ES-I3 (cell line): ENCODE measurements at regions not wholly inside any gene's neighbourhood (a gene's known extent, or its start where the extent isn't known, plus 50 kb on each side); places are given as distances from the start of the nearest gene placed in this dataset.
"Not testable (repeated sequence)": the region's sequence is repeated elsewhere in the genome, so short reads cannot be mapped to it uniquely, and the experiment has no call there.

Source experiments
- H3K36me3 ChIP-seq: 2 replicates; pipeline ENCODE4 v1.6.1; 2013; ENCODE audit warnings: mild to moderate bottlenecking, low read length, control low read depth, moderate library complexity; ENCODE audit not compliant: insufficient read depth
- H3K4me1 ChIP-seq: 2 replicates; pipeline ENCODE4 v1.6.1; 2013; ENCODE audit warnings: mild to moderate bottlenecking, control low read depth, low read length; ENCODE audit not compliant: insufficient read depth
- H3K9ac ChIP-seq: 2 replicates; pipeline ENCODE4 v1.6.1; 2013; ENCODE audit warnings: low read depth, mild to moderate bottlenecking, low read length, moderate library complexity
- H3K9me3 ChIP-seq: 2 replicates; pipeline ENCODE4 v1.6.1; 2013; ENCODE audit warnings: mild to moderate bottlenecking, low read length, moderate library complexity; ENCODE audit not compliant: control insufficient read depth, insufficient read depth

DNA sequence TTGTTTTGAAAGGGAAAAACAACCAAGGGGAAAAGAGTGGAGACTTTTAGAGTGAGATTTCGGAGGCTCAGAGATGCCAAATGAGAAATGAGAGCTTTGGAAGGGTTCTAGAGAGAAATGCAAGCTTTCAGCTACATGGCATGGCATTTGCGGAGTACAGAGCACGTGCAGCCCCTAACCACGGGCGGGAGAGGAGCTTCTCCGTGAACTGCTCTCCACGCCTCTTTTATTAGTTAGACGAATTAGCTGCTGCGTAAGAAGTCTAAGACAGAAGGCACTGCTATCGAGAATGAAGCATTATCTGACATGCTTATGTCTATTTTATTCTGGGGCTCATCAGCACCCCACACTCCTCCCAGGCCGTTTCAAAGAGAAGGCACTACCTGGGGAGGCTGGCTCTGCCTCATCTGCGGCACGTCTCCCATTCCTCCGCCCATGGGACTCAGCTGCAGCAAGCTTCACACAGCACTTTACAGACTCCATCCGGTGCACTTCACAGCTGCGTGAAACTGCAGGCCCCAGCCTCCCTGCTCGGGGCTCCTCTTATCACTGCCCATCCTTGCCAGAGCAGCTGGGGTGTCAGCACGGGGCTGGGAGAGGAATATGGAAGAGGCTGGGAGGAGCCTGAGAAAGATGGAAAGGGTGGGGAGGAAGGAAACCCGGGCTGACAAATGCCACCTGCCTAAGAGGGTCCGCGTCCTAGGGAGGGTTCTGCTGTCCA lies 207.3 kb upstream of the APCDD1 start:
- Histone ChIP-seq H3K36me3 (no peaks in the 10 kb centered on the region), H3K9ac (no peak overlapping the region), H3K9me3 (no peaks in the 10 kb centered on the region), H3K4me1 (no peaks in the 10 kb centered on the region)

DNA sequence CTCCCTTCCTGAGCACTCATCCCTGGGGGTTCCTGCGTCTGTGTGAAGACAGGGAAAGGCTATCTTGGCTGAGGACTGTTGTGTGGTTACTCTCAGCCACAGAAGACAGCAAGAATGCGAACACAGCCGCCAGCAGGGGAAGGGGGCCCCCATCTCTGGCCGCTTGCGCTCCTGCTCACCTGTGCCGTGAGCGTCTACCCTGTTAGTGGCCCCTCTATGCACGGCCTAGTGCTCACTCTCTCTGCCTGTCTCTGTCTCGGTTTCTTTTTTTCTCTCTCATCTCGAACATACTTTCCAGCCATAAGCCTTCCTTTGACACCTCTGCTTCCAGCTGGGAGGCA lies 206.7 kb upstream of the APCDD1 start:
- H3K36me3 ChIP-seq: no peaks in the 10 kb centered on the region
- no peaks in the 10 kb centered on the region for H3K9me3 ChIP-seq
- no peak overlapping the region for H3K9ac ChIP-seq
- H3K4me1 ChIP-seq: no peaks in the 10 kb centered on the region

- H3K36me3 ChIP-seq: no peaks in the 10 kb centered on the region
- H3K9ac ChIP-seq: no peak overlapping the region
- no peaks in the 10 kb centered on the region for H3K9me3 ChIP-seq
- no peaks in the 10 kb centered on the region for H3K4me1 ChIP-seq
Measured at GRCh38 chr18:10248738-10249137, 205.7 kb upstream of the APCDD1 start.

DNA sequence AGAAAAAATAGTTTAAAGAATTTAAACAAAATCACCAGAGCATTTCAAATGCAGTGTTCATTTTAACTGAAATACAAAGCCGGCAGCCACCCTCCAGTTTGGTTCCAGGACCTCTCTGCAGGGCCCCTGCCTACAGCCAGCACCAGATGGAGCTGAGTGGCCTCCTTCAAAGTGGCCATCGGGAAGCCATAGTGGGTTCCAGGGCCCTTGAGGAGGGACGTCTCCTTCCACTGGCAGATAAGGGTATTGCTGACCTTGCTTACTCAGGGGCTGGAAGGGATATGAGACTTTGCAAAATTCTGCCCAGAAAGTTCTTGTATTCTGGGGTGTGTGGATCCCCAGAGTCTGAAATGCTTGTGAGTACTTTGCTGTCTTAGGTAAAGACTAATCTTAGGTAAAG lies 205.2 kb upstream of the APCDD1 start:
- H3K36me3 ChIP-seq: no peaks in the 10 kb centered on the region
- H3K4me1 ChIP-seq: no peaks in the 10 kb centered on the region
- H3K9me3 ChIP-seq: no peaks in the 10 kb centered on the region
- H3K9ac ChIP-seq: no peak overlapping the region

DNA sequence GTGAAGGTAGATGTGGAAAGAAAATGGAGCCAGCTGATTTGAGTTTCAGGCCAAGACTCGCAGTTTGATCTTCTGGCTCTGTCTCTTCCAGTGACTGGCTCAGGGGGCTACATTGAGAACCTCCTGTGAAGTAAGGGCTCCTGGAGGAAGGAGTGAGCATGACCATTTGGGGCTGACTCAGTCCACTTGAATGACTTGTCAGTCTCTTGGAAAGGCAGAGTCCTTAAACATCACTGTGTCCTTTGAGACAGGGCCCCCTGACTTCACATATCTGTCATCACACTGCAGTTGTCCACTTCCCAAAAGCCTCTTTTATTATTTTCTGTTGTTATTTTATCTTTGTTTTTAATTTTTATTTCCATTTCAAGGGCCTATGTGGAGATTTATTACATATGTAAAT lies 204.6 kb upstream of the APCDD1 start:
- Histone ChIP-seq H3K4me1 (no peaks in the 10 kb centered on the region), H3K9me3 (no peaks in the 10 kb centered on the region), H3K36me3 (no peaks in the 10 kb centered on the region), H3K9ac (no peak overlapping the region)

DNA sequence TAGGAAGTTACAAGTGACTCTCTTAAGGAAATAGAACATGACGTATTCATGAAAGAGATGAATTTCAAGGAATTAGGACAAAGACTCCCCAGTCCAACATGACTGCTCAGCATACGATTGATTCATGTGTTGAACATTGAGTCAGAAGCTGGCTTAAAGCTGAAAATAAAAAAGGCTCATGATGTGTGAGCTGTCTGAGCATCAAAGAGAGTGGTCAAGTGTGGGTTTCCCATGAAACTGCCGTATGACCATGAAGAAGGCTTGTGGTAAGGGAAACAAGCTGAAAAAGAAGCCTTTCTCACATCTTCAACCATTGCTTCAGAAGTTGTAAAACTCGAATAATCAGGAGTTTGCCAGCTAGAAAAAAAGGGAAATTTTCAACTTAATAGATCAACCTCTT lies 201.9 kb upstream of the APCDD1 start:
- Histone ChIP-seq H3K4me1 (no peaks in the 10 kb centered on the region), H3K36me3 (no peaks in the 10 kb centered on the region)

GRCh38 chr18:10252952-10253705 lies 201.3 kb upstream of the APCDD1 start:
- Histone ChIP-seq H3K9me3 (no peaks in the 10 kb centered on the region), H3K4me1 (no peaks in the 10 kb centered on the region), H3K36me3 (no peaks in the 10 kb centered on the region), H3K9ac (no peak overlapping the region)

More for the DNA sequence above, 201.9 kb upstream of the APCDD1 start:
- H3K9me3 ChIP-seq: no peaks in the 10 kb centered on the region
- H3K9ac ChIP-seq: no peak overlapping the region

- H3K4me1 ChIP-seq, H3K36me3 ChIP-seq, H3K9me3 ChIP-seq, H3K9ac ChIP-seq: not testable (repeated sequence)
Measured at GRCh38 chr18:10256276-10256675, 198.2 kb upstream of the APCDD1 start.

- no peaks in the 10 kb centered on the region for H3K4me1 ChIP-seq
- H3K9ac ChIP-seq: no peak overlapping the region
- peaks cover 5% of the 10 kb centered on the region; the same call in 1 of the 2 replicates for H3K9me3 ChIP-seq
- no peaks in the 10 kb centered on the region for H3K36me3 ChIP-seq
Measured at GRCh38 chr18:10258836-10259474, 195.5 kb upstream of the APCDD1 start.

GRCh38 chr18:10259901-10260300 lies 194.5 kb upstream of the APCDD1 start:
- H3K9me3 ChIP-seq: peaks cover 5% of the 10 kb centered on the region; the same call in 1 of the 2 replicates
- H3K4me1 ChIP-seq: no peaks in the 10 kb centered on the region
- H3K9ac ChIP-seq: no peak overlapping the region
- no peaks in the 10 kb centered on the region for H3K36me3 ChIP-seq

DNA sequence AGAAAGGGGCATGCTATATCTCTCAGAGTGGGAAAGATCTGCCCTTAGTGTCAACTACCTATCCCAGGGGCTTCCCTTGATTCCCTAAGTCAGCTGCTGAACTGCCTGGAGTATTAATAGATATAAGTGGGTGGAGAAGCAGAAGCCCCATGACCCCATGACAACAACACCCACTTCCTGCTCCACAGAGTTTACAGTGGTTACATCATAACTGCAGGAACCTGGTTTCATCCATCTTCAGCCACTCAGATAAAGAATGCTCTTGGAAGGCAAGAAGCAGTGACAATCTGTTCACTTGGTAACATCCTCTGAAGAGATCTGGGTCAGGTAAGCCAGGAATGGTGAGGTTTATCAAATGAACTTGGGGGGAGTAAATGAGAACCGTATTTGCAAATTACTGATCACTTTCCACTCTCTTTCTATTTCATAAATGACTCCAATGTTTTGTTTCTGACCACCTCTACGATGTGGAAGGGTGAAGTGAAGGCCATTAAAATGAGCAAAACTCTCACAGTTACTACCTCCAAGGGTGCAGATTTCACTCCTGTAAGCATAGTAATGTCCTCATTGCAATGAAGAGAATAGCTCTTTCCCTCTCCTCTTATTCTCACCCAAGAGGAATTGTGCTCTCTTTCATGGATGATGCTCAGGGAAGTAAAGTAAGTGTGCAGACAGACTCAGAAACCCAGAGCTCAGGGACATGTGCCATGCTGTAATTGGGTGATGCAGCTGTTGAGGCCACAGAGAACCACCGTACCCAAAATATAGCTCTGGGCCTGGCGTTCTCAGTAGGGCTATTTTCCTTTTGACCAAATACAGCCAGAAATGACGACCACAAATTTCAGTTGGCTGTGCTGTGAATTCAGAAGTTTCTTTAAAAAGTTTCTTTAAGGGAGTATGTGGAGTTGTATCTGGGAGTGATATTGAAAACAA lies 192.8 kb upstream of the APCDD1 start:
- no peak overlapping the region for H3K9ac ChIP-seq
- peaks cover 5% of the 10 kb centered on the region; the same call in 1 of the 2 replicates for H3K9me3 ChIP-seq
- H3K36me3 ChIP-seq: no peaks in the 10 kb centered on the region
- no peaks in the 10 kb centered on the region for H3K4me1 ChIP-seq

DNA sequence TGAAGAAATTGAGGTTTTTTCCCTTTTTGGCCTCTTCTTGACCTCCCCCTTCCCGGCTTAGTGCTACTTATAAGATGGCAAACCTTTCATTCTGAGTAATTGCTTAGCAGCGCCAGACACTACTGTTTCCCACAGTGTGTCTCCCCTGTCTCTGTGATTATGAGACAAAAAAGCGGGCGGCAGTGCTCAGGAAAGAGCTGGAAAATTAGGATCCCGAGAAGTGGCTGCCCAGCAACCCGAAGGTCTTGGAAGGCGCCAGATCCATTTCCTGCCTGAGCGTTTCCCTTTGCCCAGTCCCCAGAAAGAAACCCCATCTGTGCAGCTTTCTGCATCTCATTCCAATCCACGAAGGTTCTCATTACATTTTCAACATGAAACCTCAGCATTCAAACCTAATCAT lies 191.9 kb upstream of the APCDD1 start:
- no peaks in the 10 kb centered on the region for H3K36me3 ChIP-seq
- peaks cover 5% of the 10 kb centered on the region; the same call in 1 of the 2 replicates for H3K9me3 ChIP-seq
- H3K4me1 ChIP-seq: no peaks in the 10 kb centered on the region
- no peak overlapping the region for H3K9ac ChIP-seq

DNA sequence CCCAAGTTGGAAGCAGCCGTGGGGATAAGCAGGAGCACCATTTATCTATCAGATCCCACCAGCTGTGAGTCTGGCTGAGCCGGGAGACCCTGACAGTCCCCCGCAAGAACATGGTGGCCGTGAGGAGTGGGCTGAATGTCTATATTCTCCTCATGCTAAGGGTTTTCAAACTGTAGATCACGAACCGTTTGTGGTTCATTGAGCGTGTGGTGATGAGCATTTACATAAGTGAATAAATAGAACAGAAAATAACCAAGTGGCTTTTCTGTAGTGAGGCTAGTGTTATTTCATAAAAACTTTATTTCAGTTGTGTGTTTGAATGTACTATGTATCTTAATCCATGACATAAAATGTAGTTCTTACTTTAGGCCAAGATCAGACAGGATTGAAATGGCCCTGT lies 190.2 kb upstream of the APCDD1 start:
- H3K9me3 ChIP-seq: peaks cover 5% of the 10 kb centered on the region; the same call in 1 of the 2 replicates
- H3K4me1 ChIP-seq: no peaks in the 10 kb centered on the region
- no peak overlapping the region for H3K9ac ChIP-seq
- H3K36me3 ChIP-seq: no peaks in the 10 kb centered on the region
